ENCODE measurements at regions not wholly inside any gene's neighbourhood (a gene's known extent, or its start where the extent isn't known, plus 50 kb on each side); places are given as distances from the start of the nearest gene placed in this dataset.

- TF ChIP-seq GATA3 (IDR thresholded peaks at IDR 0.05; ENCODE audit: low read depth, low read length) = no peak
- no peak for TF ChIP-seq GATA2 (IDR thresholded peaks at IDR 0.05; ENCODE audit: low read depth, low read length)
Measured at GRCh38 chr12:72139411-72139810, 132.8 kb upstream of the TRHDE start.

Data from SH-SY5Y (cell line).